ENCODE measurements at regions not wholly inside any gene's neighbourhood (a gene's known extent, or its start where the extent isn't known, plus 50 kb on each side); places are given as distances from the start of the nearest gene placed in this dataset.
"Not testable (repeated sequence)": the region's sequence is repeated elsewhere in the genome, so short reads cannot be mapped to it uniquely, and the experiment has no call there.

DNA sequence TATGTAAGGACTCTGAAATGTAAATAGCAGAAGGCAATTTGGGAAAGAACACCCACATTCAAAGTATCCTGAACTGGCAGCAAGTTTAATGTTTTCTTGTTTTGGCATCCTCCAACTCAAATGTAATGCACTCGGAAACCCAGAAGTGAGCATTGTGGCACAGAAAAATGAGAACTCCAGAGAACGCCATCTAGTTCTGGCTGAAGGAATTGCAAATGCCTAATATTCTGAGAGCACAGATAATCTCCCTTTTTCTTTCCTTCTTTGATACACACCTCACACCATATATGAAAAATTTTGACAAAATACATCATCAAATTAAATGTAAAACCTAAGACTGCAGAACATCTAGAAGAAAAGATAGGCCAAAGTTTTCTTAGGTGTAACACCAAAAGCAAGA lies 52.1 kb downstream of the PWWP3B start:
- no peak for DNase-seq

DNA sequence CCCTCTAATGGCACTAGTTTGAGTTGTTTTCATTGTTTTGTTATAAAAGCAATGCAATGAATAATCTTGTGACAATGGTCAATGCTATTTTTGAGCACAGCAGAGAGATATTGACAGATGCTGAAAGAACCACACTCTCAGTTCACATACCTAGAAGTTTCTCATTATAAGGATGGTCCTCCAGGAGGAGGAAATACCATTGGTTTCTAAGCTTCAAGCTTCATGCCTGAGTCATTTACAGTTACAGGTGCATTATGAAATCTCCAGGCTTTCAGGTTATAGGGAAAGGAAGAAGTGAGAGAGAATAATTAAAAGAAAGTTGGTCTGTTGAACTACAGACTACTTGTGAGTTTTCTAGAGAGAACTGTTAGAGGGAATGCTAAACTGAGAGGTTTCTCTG lies 75.3 kb downstream of the PWWP3B start:
- no peak for DNase-seq

DNA sequence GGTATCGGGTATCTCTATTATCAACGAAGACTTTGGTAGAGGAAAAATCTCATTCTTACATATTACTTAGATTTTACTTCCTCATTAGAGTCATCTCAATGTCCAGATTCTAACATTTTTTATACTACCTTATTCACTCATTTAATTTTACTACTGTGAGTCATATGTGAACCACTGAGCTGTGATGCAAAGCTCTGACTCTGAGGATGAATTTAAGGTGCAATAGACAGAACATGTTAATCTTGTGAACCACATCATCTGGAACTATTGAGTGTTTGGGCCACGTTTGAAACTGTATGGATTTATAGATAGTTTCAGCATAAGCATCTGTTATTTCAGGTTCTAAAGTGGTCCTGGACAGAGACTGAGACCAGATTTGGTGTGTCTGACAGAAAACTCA lies 78.4 kb downstream of the PWWP3B start:
- DNase-seq = no peak

DNA sequence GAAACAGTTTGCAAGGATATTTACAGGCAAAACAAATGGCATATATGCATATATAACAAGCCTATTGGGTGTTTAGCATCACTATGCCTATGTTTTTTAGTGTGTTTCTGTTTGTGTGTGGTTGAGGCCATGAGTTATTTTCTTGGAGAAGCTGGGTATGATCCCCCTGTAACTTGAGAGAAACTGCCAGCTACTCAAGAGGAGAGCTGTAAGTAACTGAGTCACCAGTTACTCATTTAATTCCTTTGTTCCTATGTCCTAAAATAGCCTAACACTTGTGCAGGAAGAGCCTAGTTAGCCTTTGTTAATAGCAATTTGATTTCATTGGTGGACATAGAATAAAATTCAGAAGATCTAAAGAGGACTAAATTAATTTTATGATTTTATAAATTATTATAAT lies 79.1 kb downstream of the PWWP3B start:
- no peak for DNase-seq

DNA sequence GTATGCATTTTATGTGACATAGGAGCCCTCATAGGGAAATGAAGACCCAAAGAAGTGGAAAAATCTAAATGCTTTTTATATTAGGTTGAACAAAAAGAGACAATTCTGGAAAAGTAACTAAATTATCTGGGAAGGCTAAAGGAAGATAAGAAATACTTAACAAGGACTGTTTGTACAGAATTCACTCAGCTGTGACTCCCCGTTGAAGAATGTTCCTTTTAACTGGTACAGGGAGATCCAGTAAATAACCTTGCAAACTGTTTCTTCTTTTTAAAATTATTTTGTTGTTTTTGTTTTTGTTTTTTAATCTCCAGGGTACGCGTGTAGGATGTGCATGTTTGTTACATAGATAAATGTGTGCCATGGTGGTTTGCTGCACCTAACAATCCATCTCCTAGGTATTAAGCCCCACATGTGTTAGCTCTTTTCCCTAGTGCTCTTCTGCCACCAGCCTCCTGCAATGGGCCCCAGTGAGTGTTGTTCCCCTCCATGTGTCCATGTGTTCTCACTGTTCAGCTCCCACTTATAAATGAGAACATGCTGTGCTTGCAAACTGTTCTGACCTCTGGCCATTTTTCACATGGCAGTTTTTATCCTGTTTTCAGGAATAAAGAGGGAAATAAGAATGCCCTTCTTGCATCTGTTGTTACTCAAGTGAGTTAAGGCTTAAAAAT lies 81.7 kb downstream of the PWWP3B start:
- DNase-seq = no peak

DNA sequence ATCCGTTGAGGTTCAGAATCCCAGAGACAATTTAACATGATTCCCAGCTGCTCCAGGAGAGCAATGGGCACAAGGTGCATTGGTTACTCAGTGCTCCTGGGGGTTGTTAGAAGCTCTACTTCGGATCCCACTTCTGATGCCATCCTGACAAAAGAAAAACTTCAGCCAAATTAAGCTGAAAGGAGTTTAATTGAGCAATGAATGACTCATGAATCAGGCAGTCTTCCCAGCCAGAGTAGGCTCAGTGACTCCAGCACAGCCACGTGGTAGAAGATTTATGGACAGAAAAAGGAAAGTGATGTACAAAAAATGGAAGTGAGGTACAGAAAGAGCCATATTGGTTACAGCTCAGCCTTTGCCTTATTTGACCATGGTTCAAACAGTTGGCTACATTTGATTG lies 95.7 kb downstream of the PWWP3B start:
- no peak for DNase-seq

DNA sequence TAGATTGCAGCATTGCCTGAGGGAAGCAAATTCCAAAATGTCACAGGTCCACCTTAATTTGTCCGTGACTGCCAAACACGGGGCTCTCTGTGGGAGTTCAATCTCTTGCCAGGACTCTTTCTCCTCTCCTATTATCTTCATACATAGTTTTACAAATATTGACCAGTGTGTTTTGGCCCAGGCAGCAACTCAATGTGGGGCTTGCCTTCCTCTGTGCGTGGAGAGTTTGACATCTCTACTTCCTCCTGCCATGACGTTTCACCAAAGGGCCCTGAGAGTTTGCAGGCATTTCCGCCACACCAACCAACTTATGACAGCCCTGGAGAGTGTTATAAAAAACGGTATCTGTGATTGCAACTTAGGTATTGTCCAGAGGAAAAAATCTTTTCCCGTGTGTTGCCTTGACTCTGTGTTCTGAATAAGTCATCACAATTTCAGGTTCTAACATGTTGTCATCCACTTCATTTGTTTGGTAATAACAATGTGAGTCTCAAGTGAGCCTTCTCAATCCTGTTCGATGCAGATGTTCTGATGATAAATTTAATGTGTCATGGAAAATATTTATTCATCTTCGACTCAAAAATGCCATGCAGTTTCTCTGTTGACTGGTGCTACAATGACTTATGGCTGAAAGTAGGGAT lies 106.0 kb downstream of the PWWP3B start:
- DNase-seq = not testable (repeated sequence)

DNA sequence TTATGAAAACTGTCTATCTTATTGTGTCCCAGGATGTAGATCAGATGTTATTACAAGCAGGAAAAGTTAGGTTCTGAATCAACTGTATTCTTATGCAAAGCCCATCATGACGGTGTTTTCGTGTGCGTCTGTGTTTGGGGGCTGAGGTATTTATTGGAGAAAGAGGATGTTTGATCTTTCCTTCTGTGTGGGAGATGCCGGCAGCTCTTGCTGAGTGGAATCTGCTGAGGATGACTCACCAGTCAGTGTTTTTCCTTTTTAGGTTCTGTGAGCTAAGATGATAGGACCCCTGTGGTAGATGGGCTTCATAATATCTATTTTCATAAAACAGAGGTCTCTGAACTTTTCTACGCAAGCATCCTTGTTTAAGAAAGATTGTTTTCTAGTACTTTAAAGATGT lies 107.1 kb downstream of the PWWP3B start:
- not testable (repeated sequence) for DNase-seq

DNA sequence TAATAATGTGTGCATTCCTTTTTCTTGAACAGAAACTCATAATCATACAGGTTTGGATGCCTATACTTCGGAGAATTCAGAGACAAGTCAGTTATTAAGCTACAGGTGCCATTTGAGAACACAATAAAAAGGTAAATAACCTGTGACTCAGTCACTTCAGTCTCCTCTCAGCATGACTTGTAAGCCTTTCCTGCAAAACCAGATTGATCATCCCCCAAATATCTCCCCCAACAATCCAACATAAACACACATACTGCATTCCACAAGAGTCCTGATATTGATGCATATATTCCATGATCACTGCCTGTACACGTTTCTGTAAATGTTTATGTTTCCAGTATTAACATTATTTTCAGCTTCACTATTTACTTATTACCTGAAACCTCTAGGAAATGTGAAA lies 110.8 kb downstream of the PWWP3B start:
- DNase-seq = no peak

DNA sequence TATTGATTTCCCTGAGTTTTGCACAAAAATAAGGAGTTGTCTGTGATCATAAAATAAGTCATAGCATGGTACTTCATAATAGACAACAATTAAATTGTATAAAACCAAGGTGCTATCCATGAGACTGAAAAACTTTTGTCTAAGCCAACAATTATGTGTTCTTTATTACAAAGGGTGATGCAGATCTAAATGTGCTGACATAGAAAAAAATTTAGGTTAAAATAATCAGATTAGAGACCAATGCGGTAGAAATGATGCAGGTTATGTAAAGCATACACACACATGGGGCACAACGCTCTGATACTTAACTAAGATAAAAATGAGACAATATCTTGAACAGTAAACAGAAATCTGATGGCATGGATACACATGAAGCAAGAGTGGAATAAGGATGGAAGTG lies 113.3 kb downstream of the PWWP3B start:
- no peak for DNase-seq

DNA sequence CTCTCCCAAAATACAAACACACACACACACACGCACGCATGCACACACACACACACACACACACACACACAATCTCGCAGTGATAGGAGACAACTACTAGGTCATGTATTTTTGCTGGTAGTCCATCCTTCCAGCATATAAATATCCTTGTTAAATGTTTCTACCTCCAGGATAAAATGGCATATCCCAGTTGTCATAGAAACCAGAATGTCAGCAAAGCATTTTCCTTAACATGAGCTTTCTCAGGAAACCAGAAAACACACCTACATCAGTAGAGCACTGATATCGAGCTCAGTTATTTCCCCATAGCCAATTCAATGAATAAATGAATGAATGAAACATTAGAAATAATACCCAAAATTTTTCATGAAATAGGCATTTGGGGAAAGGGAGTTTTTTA lies 115.7 kb downstream of the PWWP3B start:
- DNase-seq = no peak

DNA sequence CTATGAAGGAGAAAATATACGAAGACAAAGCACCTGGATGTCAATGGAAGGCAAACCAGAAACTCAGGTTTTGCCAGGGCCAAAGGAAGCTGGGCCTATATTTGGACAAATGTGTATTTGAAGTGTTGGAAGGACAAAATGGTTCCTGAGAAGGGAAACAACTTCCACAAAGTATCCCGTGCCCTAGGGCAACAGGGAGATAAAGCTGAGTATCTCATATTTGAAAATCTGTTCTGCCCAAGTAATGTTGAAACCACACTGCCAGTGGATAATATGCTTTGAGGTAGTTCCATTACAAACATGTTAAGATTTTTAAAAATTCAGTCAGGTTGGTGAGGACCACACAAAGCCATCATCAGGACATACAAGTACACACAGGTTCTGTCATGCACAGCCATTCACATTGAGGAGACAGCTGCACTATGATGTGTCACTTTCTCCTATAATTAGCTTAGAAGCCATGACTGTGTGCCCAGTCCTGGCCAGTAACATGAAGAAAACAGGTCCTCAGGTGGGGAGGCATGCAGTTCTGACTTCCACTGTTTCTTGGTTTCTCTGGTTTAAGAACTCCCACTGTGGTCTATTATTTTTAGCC lies 116.4 kb downstream of the PWWP3B start:
- no peak for DNase-seq

DNA sequence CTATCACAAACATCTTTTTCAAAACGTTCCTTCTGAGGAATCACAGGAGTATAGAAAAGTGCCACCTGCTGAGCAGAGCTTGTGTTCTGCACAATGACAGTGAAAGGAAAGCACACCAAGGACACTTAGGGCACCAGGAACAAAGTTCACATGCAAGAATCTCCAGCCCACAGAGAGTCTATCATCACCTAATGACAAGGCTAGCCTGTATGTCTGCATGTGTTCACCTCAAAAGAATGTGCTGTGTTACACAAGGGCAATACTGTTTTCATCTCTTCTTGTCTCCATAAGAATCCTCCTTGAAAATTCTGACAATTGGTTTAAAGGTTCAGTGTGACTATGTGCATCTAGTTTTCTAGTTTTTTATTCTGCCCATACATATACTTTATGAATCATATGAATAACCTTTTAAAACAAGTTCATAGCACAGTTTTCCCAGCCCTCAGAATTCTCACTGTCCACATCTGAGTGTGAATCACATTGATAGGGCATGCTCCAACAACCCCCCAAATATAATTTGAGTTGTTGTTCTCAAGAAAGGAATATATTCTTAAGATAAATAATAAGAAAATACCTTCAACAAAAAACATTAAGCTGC lies 118.0 kb downstream of the PWWP3B start:
- DNase-seq = no peak

DNA sequence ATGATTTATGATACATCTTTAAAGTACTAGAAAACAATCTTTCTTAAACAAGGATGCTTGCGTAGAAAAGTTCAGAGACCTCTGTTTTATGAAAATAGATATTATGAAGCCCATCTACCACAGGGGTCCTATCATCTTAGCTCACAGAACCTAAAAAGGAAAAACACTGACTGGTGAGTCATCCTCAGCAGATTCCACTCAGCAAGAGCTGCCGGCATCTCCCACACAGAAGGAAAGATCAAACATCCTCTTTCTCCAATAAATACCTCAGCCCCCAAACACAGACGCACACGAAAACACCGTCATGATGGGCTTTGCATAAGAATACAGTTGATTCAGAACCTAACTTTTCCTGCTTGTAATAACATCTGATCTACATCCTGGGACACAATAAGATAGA lies 122.7 kb downstream of the PWWP3B start:
- not testable (repeated sequence) for DNase-seq

DNA sequence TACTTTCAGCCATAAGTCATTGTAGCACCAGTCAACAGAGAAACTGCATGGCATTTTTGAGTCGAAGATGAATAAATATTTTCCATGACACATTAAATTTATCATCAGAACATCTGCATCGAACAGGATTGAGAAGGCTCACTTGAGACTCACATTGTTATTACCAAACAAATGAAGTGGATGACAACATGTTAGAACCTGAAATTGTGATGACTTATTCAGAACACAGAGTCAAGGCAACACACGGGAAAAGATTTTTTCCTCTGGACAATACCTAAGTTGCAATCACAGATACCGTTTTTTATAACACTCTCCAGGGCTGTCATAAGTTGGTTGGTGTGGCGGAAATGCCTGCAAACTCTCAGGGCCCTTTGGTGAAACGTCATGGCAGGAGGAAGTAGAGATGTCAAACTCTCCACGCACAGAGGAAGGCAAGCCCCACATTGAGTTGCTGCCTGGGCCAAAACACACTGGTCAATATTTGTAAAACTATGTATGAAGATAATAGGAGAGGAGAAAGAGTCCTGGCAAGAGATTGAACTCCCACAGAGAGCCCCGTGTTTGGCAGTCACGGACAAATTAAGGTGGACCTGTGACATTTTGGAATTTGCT lies 123.8 kb downstream of the PWWP3B start:
- DNase-seq = not testable (repeated sequence)

DNA sequence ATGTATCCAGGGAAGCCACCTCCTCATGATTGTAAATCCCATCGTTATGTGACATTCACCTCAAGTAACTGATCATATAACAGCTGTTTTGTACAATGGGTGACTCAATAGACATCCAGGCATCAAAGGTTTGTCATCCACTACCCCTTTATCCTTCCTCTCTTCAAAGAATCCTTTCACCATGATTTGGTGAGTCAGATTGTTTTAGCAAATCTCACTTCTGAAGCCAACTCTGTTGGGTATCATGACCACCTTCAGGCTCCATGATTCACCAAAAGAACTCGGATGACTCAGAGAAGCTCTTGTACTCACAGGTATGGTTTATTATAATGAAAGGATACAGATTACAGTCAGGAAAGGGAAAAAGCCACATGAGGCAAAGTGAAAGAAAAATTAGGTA lies 132.1 kb downstream of the PWWP3B start:
- DNase-seq = no peak

DNA sequence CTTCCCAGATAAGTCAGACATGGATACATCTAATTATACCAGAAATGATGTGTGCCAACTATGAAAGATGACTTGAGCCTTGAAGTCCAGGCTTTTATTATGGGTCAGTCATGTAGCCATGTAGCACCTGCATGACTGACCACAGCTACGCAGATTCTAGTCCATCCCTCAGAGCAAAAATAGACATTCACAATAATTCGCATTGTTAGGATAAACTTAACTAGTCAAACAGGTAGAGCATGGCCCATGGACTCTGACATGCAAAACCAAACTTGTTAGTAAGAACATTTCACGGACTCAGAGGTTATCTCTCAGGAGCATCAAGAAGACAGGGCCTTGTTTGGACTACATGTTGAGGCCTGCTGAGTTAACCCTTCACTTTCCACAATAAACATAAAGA lies 132.6 kb downstream of the PWWP3B start:
- DNase-seq = no peak

DNA sequence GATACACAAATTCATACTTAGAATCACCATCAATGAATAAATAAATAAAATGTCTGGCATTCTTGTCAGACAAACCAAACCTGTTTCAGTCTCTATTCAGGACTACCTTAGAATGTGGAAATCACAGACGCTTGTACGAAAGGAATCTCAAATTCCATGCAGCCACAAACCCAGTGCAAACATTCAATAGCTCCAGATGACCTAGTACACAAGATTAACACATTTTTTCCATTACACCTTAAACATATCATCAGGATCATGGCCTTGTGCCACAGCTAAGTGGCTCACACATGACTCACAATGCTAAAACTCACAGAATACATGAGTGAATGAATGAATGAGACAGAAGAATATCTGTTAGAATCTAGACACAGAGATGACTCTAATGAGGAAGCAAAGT lies 134.2 kb downstream of the PWWP3B start:
- no peak for DNase-seq

DNA sequence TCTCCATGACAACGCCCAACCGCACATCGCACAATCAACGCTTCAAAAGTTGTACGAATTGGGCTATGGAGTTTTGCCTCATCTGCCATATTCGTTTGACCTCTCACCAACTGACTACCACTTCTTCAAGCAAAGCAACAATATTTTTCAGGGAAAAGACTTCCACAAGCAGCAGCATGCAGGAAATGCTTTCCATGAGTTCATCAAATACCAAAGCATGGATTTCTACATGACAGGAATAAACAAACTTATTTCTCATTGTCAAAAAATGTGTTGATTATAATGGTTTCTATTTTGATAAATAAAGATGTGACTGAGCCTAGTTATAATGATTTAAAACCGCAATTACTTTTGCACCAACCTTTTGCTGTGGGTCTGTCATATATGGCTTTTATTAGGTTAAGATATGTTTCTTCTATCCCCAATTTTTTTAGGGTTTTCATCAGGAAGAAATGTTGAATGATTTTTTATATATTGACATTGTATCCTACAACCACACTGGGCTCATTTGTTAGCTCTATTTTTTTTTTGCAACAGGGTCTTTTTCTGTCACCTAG lies 138.4 kb downstream of the PWWP3B start:
- DNase-seq = no peak

DNA sequence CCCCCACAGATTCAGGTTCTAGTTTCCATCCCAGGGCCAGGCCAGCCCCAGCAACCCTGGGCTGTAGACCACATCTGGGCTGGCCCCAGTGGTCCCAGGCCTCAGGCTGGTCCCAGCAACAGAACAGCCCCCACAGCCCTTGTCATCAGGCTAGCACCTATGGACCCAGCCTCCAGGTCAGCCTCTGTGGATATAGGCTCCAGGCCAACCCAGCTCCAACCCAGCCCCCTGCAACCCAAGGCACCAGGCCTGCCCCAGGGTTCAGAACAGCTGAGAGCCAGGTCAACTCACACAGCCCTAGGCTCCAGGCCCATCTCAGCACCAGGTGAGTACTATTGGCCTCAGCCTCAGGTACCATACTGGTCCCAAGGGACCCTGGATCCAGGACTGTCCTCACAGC lies 155.3 kb downstream of the PWWP3B start:
- DNase-seq = no peak

DNA sequence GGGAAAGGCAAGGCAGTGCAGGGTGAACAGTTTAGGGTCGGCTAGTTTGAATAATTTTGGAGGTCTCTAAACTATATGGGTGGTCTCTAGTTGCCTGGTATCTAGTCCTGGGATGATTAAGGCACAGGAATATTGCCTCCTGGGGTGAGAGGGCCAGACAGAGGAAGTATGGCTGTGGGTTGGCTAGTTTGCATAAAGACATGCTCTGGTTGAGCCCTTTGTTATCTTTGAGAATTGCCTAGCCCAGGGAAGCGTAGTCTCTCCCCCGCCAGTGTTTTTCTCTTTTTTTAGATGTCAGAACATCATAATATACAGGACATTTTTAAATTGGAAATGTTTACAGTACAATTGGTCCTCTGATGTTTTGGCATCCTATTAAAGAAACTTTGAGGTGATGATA lies 163.5 kb downstream of the PWWP3B start:
- no peak for DNase-seq

DNA sequence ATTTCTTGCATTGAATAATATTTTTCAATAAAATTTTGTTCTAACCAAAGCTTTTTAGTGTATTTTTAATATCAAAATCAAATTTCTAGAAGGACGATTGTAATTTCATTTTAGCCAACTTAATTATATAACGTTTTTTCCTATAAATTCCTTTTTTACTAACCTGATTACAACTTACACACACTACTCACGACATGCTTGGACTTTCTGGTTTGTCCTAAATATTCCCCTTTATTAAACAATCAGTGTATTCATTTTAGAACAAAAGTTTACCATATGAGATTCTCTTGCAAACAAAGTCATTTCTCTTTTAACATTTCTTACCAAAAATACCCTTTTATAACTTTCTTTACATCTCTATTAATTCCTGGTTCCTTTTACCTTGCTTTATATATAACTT lies 173.7 kb downstream of the PWWP3B start:
- no peak for DNase-seq

DNA sequence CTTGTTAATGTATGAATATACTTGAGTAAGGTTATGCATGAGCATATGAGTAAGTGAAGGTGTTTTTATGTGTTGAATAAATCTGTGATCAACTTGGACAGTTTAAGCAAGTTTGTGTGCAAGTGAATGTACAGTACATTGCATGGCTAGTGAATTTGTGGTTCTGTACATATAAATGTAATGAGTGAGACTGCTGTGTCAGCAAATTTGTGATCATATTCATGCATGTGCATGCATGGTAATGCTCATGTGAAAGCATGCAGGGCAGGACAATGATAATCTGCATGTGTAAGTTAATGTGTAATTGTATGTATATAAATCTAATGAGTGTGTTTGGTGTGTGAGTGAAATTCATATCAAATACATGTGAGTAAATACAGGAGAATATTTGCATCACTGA lies 188.5 kb downstream of the PWWP3B start:
- DNase-seq = no peak

DNA sequence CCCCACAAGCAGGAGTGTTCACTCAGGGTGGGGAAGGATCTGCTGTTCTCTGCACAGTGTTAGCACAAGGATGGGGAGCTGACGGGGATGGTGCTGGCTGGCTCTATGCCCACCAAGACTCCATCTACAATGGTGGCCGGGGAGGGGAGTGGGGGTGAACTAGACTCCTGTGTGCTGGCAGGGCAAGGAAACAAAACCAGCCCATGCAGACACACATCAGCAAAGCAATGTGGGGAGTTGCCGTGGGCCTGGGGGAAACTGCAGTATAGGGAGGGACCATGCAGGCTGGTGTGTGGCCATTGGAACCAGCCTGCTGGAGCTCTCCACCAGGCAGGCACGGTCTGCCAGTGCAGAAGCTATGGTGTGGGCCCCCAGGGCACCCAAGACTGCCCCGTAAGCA lies 195.1 kb downstream of the PWWP3B start:
- DNase-seq = no peak
